K562 (cell line): ENCODE measurements at regions not wholly inside any gene's neighbourhood (a gene's known extent, or its start where the extent isn't known, plus 50 kb on each side); places are given as distances from the start of the nearest gene placed in this dataset.

Experiments used
- CTBP1 ChIP-seq: fragments of 450-650 bp; IDR thresholded peaks from 2 replicates; pipeline ENCODE4 v1.6.1; 2016; ENCODE audit warnings: borderline replicate concordance
- DACH1 ChIP-seq: fragments of 450-650 bp; IDR thresholded peaks from 2 replicates; pipeline ENCODE4 v1.6.1; 2018; ENCODE audit not compliant: partially characterized antibody
- GTF3C2 ChIP-seq: IDR thresholded peaks from 3 replicates; pipeline ENCODE4 v1.6.1; 2011; ENCODE audit warnings: borderline replicate concordance, mild to moderate bottlenecking, moderate library complexity; ENCODE audit not compliant: insufficient read length; ENCODE audit errors: extremely low read depth
- HDAC1 ChIP-seq, 2 experiments: fragments of 450-650 bp; IDR thresholded peaks; 2 replicates each; pipeline ENCODE4 v1.6.1; 2016 to 2017; ENCODE audit warnings: inconsistent platforms in 1 of 2, mild to moderate bottlenecking in 1 of 2, moderate library complexity in 1 of 2
- HDAC8 ChIP-seq: fragments of 450-650 bp; IDR thresholded peaks from 2 replicates; pipeline ENCODE4 v1.6.1; 2016; ENCODE audit warnings: mild to moderate bottlenecking, missing genetic modification characterization, moderate library complexity, missing compliant biosample characterization
- MITF ChIP-seq: IDR thresholded peaks from 2 replicates; pipeline ENCODE4 v1.6.1; 2014; ENCODE audit warnings: antibody characterized with exemption
- NR2F6 ChIP-seq: fragments of 450-650 bp; formaldehyde crosslinking; IDR thresholded peaks from 2 replicates; pipeline ENCODE4 v1.4.0; 2020; ENCODE audit warnings: mild to moderate bottlenecking
- POLR3G ChIP-seq: IDR thresholded peaks from 2 replicates; pipeline ENCODE4 v1.6.1; 2011; ENCODE audit not compliant: insufficient read length, insufficient replicate concordance; ENCODE audit errors: extremely low read depth
- SP2 ChIP-seq: IDR thresholded peaks from 2 replicates; pipeline ENCODE4 v1.6.1; 2011; ENCODE audit warnings: mild to moderate bottlenecking, low read depth, low read length, moderate library complexity; ENCODE audit not compliant: poor library complexity, severe bottlenecking; ENCODE audit errors: extremely low read depth
- TAF7 ChIP-seq: fragments of 450-650 bp; IDR thresholded peaks from 2 replicates; pipeline ENCODE4 v1.6.1; 2016; ENCODE audit warnings: missing genetic modification characterization, missing compliant biosample characterization
- TGIF2 ChIP-seq: sonication (generic); formaldehyde crosslinking; IDR thresholded peaks from 2 replicates; pipeline ENCODE4 v1.8.1; 2022; ENCODE audit warnings: mild to moderate bottlenecking, missing genetic modification reagents, moderate library complexity
- TRIM24 ChIP-seq, 2 experiments: fragments of 450-650 bp; IDR thresholded peaks; 2 replicates each; pipeline ENCODE4 v1.6.1; 2016
- ZFP36 ChIP-seq: fragments of 150-350 bp; IDR thresholded peaks from 2 replicates; pipeline ENCODE4 v1.6.1; 2018; ENCODE audit warnings: low read length, low read depth; ENCODE audit not compliant: partially characterized antibody
- ZNF217 ChIP-seq: sonication (generic); formaldehyde crosslinking; IDR thresholded peaks from 2 replicates; pipeline ENCODE4 v1.8.0; 2022; ENCODE audit warnings: mild to moderate bottlenecking, missing genetic modification reagents
- ZNF224 ChIP-seq: sonication (generic); formaldehyde crosslinking; IDR thresholded peaks from 2 replicates; pipeline ENCODE4 v1.8.0; 2022; ENCODE audit warnings: mild to moderate bottlenecking, missing genetic modification reagents
- ZNF436 ChIP-seq: fragments of 250-450, 450-650 bp; sonication (Bioruptor Pico); formaldehyde crosslinking; IDR thresholded peaks from 2 replicates; pipeline ENCODE4 v1.7.0; 2020; ENCODE audit warnings: mild to moderate bottlenecking
- ZZZ3 ChIP-seq: fragments of 450-650 bp; IDR thresholded peaks from 2 replicates; pipeline ENCODE4 v1.6.1; 2016; ENCODE audit warnings: antibody characterized with exemption, mild to moderate bottlenecking, moderate library complexity
- TF ChIP-seq, protein P1 (sequence below): fragments of 250-450 bp; sonication (Bioruptor Pico); IDR thresholded peaks from 2 replicates; pipeline ENCODE4 v1.5.0; 2021
- TF ChIP-seq, protein P2 (sequence below): fragments of 250-450 bp; sonication (Bioruptor Pico); IDR thresholded peaks from 2 replicates; pipeline ENCODE4 v1.5.1; 2021; ENCODE audit warnings: mild to moderate bottlenecking
- TF ChIP-seq, protein P3 (sequence below), 2 experiments: fragments of 450-650 bp; IDR thresholded peaks; 2 replicates each; pipeline ENCODE4 v1.6.1; 2016

DNA sequence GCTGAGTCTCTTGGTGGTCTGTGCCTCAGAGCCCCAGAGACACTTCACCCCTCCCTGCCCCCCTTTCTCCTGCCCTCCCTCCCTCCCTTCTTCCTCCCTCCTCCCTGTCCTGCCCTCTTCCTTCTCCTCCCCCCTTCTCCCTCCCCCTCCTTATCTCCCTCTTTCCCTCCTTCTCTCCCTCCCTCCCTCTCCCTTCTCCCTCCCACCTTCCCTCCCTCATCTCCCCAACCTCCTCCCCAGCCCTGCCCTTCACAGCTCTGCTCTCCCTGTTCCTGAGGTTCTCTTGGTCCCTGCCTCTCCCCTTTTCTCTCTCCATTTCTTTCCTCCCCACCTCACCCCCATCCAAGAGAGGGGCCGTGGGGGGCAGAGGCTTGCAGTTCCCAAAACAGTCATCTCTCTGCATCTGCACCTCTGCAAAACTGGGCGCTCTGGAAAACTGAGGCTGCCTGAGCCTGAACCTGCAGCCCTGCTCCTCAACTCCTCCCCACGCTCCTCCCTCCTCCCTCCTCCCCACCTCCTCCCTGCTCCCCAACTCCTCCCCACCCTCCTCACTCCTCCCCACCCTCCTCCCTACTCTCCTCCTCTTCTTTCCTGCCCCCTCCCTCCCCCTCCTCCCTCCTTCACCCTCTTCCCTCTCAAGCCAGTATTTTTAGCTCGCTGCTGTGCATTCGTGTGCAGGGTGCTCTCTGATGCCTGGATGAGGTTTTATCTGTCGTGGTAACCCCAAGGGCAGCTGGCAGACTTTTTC is 219.1 kb downstream of the C9orf50 start (continued):
- TF ChIP-seq SP2 (no peak), ZFP36 (no peak), ZNF436 (CRISPR knock-in tag) (no peak), ZZZ3 (no peak), TRIM24 (IDR thresholded peaks at IDR 0.05) (peak; percentile 24 to 63; a peak in 2 of 4 replicates), HDAC1 (IDR thresholded peaks at IDR 0.05) (peak in 1 of 2 experiments; percentile 69; a peak in 2 of 4 replicates), MITF (no peak), DACH1 (no peak), ZNF224 (no peak), TGIF2 (CRISPR knock-in tag) (no peak), CTBP1 (no peak), HDAC8 (tag) (no peak), POLR3G (no peak), GTF3C2 (no peak), ZNF217 (no peak), TAF7 (no peak), NR2F6 (no peak)
- TF ChIP-seq, protein P1, sequence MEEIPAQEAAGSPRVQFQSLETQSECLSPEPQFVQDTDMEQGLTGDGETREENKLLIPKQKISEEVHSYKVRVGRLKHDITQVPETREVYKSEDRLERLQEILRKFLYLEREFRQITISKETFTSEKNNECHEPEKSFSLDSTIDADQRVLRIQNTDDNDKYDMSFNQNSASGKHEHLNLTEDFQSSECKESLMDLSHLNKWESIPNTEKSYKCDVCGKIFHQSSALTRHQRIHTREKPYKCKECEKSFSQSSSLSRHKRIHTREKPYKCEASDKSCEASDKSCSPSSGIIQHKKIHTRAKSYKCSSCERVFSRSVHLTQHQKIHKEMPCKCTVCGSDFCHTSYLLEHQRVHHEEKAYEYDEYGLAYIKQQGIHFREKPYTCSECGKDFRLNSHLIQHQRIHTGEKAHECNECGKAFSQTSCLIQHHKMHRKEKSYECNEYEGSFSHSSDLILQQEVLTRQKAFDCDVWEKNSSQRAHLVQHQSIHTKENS (CRISPR knock-in tag), result no peak
- TF ChIP-seq, protein P2, sequence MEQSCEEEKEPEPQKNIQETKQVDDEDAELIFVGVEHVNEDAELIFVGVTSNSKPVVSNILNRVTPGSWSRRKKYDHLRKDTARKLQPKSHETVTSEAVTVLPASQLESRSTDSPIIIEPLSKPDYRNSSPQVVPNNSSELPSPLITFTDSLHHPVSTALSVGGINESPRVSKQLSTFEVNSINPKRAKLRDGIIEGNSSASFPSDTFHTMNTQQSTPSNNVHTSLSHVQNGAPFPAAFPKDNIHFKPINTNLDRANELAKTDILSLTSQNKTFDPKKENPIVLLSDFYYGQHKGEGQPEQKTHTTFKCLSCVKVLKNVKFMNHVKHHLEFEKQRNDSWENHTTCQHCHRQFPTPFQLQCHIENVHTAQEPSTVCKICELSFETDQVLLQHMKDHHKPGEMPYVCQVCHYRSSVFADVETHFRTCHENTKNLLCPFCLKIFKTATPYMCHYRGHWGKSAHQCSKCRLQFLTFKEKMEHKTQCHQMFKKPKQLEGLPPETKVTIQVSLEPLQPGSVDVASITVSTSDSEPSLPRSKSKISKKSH (CRISPR knock-in tag), result no peak
- TF ChIP-seq, protein P3, sequence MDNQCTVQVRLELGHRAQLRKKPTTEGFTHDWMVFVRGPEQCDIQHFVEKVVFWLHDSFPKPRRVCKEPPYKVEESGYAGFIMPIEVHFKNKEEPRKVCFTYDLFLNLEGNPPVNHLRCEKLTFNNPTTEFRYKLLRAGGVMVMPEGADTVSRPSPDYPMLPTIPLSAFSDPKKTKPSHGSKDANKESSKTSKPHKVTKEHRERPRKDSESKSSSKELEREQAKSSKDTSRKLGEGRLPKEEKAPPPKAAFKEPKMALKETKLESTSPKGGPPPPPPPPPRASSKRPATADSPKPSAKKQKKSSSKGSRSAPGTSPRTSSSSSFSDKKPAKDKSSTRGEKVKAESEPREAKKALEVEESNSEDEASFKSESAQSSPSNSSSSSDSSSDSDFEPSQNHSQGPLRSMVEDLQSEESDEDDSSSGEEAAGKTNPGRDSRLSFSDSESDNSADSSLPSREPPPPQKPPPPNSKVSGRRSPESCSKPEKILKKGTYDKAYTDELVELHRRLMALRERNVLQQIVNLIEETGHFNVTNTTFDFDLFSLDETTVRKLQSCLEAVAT (IDR thresholded peaks at IDR 0.05), result 0 out of 4 replicates have a peak, but pooled peaks have one; percentile 45 to 60
